Endodermal cell (in vitro differentiated cells): ENCODE measurements at regions not wholly inside any gene's neighbourhood (a gene's known extent, or its start where the extent isn't known, plus 50 kb on each side); places are given as distances from the start of the nearest gene placed in this dataset.

Experiments used
- DNase-seq: peaks from one replicate; pipeline ENCODE4 v3.0.0-alpha.2; 2017
- H3K27ac ChIP-seq: 2 replicates; pipeline ENCODE4 v1.5.1; 2013; ENCODE audit warnings: mild to moderate bottlenecking, low read depth, low read length, moderate library complexity
- H3K27me3 ChIP-seq: 2 replicates; pipeline ENCODE4 v1.6.1; 2013; ENCODE audit warnings: mild to moderate bottlenecking, low read length, moderate library complexity; ENCODE audit not compliant: insufficient read depth, control insufficient read depth, poor library complexity, severe bottlenecking
- H3K36me3 ChIP-seq: 2 replicates; pipeline ENCODE4 v1.7.0; 2013; ENCODE audit warnings: mild to moderate bottlenecking, low read length, moderate library complexity; ENCODE audit not compliant: control insufficient read depth, insufficient read depth
- H3K4me1 ChIP-seq: one replicate; pipeline ENCODE4 v1.7.0; 2013; ENCODE audit warnings: low read length; ENCODE audit not compliant: control insufficient read depth, insufficient read depth
- H3K4me3 ChIP-seq: 2 replicates; pipeline ENCODE4 v1.5.1; 2013; ENCODE audit warnings: mild to moderate bottlenecking, low read length, moderate library complexity
- H3K9ac ChIP-seq: 2 replicates; pipeline ENCODE4 v1.6.1; 2013; ENCODE audit warnings: mild to moderate bottlenecking, low read length, moderate library complexity; ENCODE audit not compliant: poor library complexity, severe bottlenecking; ENCODE audit errors: extremely low read depth
- H3K9me3 ChIP-seq: 2 replicates; pipeline ENCODE4 v1.6.1; 2013; ENCODE audit warnings: mild to moderate bottlenecking, low read length, moderate library complexity; ENCODE audit not compliant: control insufficient read depth
- H3K27ac Mint-ChIP-seq: 2 replicates; pipeline ENCODE4 v1.8.0; 2020; ENCODE audit warnings: mixed read lengths
- H3K27me3 Mint-ChIP-seq: 2 replicates; pipeline ENCODE4 v1.8.0; 2021; ENCODE audit warnings: mild to moderate bottlenecking, mixed read lengths; ENCODE audit not compliant: insufficient read depth
- H3K36me3 Mint-ChIP-seq: 2 replicates; pipeline ENCODE4 v1.8.0; 2020; ENCODE audit warnings: low read depth, mixed read lengths
- H3K4me1 Mint-ChIP-seq: 2 replicates; pipeline ENCODE4 v1.8.0; 2020; ENCODE audit warnings: mixed read lengths
- H3K4me3 Mint-ChIP-seq: 2 replicates; pipeline ENCODE4 v1.8.0; 2020; ENCODE audit warnings: mild to moderate bottlenecking, moderate library complexity, mixed read lengths
- H3K9me3 Mint-ChIP-seq: 2 replicates; pipeline ENCODE4 v1.8.0; 2020; ENCODE audit warnings: mild to moderate bottlenecking, mixed read lengths
- CTCF ChIP-seq: fragments of 200-600 bp; sonication (generic); conservative IDR thresholded peaks from 2 replicates; pipeline ENCODE4 v1.5.0; 2021; ENCODE audit warnings: antibody characterized with exemption, mild to moderate bottlenecking
- WGBS, 2 experiments: methylation state at CpG; one replicate each; pipeline versions ENCODE4 v1.1.5 to v1.1.7; 2013; ENCODE audit warnings: missing lambda C conversion rate in 2 of 2, mixed read lengths in 1 of 2; ENCODE audit not compliant: insufficient coverage in 1 of 2, insufficient read length in 1 of 2; 5-methylcytosine and 5-hydroxymethylcytosine counted together

- Histone ChIP-seq H3K4me3 (no peak overlapping the region), H3K27ac (no peak overlapping the region), H3K4me1 (no peaks in the 10 kb centered on the region), H3K9ac (no peak overlapping the region), H3K27me3 (no peaks in the 10 kb centered on the region), H3K36me3 (no peaks in the 10 kb centered on the region), H3K9me3 (no peaks in the 10 kb centered on the region)
- 70 to 80% methylated on average over 2 of the region's 2 CpGs for WGBS, 2 experiments
- H3K27ac Mint-ChIP-seq = no peak overlapping the region
- H3K9me3 Mint-ChIP-seq = no peaks in the 10 kb centered on the region
- no peak for TF ChIP-seq CTCF
- no peak overlapping the region for H3K4me3 Mint-ChIP-seq
- H3K36me3 Mint-ChIP-seq = no peaks in the 10 kb centered on the region
- H3K4me1 Mint-ChIP-seq = peaks cover 2% of the 10 kb centered on the region
- no peak for DNase-seq
- no peaks in the 10 kb centered on the region for H3K27me3 Mint-ChIP-seq
Measured at GRCh38 chr7:116432527-116432916, 67.0 kb upstream of the CAV2 start.

GRCh38 chr7:116433246-116433645 lies 66.3 kb upstream of the CAV2 start:
- Histone ChIP-seq H3K27me3 (no peaks in the 10 kb centered on the region), H3K9ac (no peak overlapping the region), H3K36me3 (no peaks in the 10 kb centered on the region), H3K9me3 (no peaks in the 10 kb centered on the region), H3K4me3 (no peak overlapping the region), H3K4me1 (no peaks in the 10 kb centered on the region), H3K27ac (no peak overlapping the region)
- Mint-ChIP-seq H3K27me3 (no peaks in the 10 kb centered on the region), H3K4me3 (no peak overlapping the region), H3K27ac (no peak overlapping the region), H3K9me3 (no peaks in the 10 kb centered on the region), H3K36me3 (no peaks in the 10 kb centered on the region), H3K4me1 (peaks cover 2% of the 10 kb centered on the region)
- TF ChIP-seq CTCF = no peak
- no peak for DNase-seq
- 84 to 100% methylated on average over 1 of the region's 1 CpG for WGBS, 2 experiments

GRCh38 chr7:116434820-116435341 lies 64.7 kb upstream of the CAV2 start:
- DNase-seq = no peak
- TF ChIP-seq CTCF = no peak
- H3K27me3 ChIP-seq = no peaks in the 10 kb centered on the region
- Mint-ChIP-seq H3K27ac (no peak overlapping the region), H3K4me1 (peaks cover 2% of the 10 kb centered on the region), H3K36me3 (no peaks in the 10 kb centered on the region), H3K9me3 (no peaks in the 10 kb centered on the region), H3K4me3 (no peak overlapping the region), H3K27me3 (no peaks in the 10 kb centered on the region)
- H3K36me3 ChIP-seq = no peaks in the 10 kb centered on the region
- WGBS, 2 experiments = 97% methylated on average over 1 of the region's 1 CpG; no CpG with 5 or more reads in 1 of the 2 experiments
- no peak overlapping the region for H3K9ac ChIP-seq
- H3K9me3 ChIP-seq = no peaks in the 10 kb centered on the region
- H3K4me1 ChIP-seq = no peaks in the 10 kb centered on the region
- H3K27ac ChIP-seq = no peak overlapping the region
- H3K4me3 ChIP-seq = no peak overlapping the region
